ENCODE measurements at regions not wholly inside any gene's neighbourhood (a gene's known extent, or its start where the extent isn't known, plus 50 kb on each side); places are given as distances from the start of the nearest gene placed in this dataset.

- DNase-seq (ENCODE audit: low spot score), result peak; percentile 40
Measured at GRCh38 chr3:134427400-134428111, 53.3 kb upstream of the AMOTL2 start.

GRCh38 chr3:134426660-134427181 is 52.5 kb upstream of the AMOTL2 start:
- no peak for DNase-seq (ENCODE audit: low spot score)

- DNase-seq (ENCODE audit: low spot score), result no peak
Measured at GRCh38 chr3:134425943-134426342, 51.7 kb upstream of the AMOTL2 start.
